CD14-positive monocyte (primary cell): ENCODE measurements at regions not wholly inside any gene's neighbourhood (a gene's known extent, or its start where the extent isn't known, plus 50 kb on each side); places are given as distances from the start of the nearest gene placed in this dataset.

ENCODE experiments used
- DNase-seq, 3 donors: peaks; one replicate each; pipeline ENCODE4 v3.0.0-alpha.2; 2011 to 2022
- H2AFZ ChIP-seq: 2 replicates; pipeline ENCODE4 v1.6.0; 2012; ENCODE audit warnings: mild to moderate bottlenecking, low read depth, low read length, inconsistent platforms; ENCODE audit not compliant: insufficient read depth, poor library complexity, severe bottlenecking
- H3K27ac ChIP-seq, 2 donors: 1 replicate in 1 of 2; 2 replicates in 1 of 2; pipeline ENCODE4 v1.5.1; 2012 to 2013; ENCODE audit warnings: low read length in 2 of 2, control low read depth in 1 of 2, inconsistent platforms in 1 of 2, low read depth in 1 of 2, mild to moderate bottlenecking in 1 of 2
- H3K27me3 ChIP-seq, 2 donors: one replicate each; pipeline versions ENCODE4 v1.6.0 to v1.6.1; 2011 to 2013; ENCODE audit warnings: low read length in 2 of 2; ENCODE audit not compliant: control insufficient read depth in 2 of 2, insufficient read depth in 2 of 2
- H3K36me3 ChIP-seq, 2 donors: replicated peaks in 1 of 2; 1 replicate in 1 of 2; 2 replicates in 1 of 2; pipeline versions ENCODE4 v1.5.1 to v1.6.1; 2012 to 2013; ENCODE audit warnings: low read length in 2 of 2, control low read depth in 1 of 2, inconsistent platforms in 1 of 2, mild to moderate bottlenecking in 1 of 2; ENCODE audit not compliant: insufficient read depth in 2 of 2, control insufficient read depth in 1 of 2
- H3K4me1 ChIP-seq, 2 donors: 1 replicate in 1 of 2; 2 replicates in 1 of 2; pipeline versions ENCODE4 v1.5.1 to v1.6.1; 2012 to 2013; ENCODE audit warnings: low read length in 2 of 2, control low read depth in 1 of 2, inconsistent platforms in 1 of 2, mild to moderate bottlenecking in 1 of 2, moderate library complexity in 1 of 2; ENCODE audit not compliant: insufficient read depth in 2 of 2, control insufficient read depth in 1 of 2
- H3K4me2 ChIP-seq: replicated peaks from 2 replicates; pipeline ENCODE3; 2012; ENCODE audit warnings: low read length, moderate library complexity, mild to moderate bottlenecking; ENCODE audit not compliant: poor library complexity, severe bottlenecking; ENCODE audit errors: extremely low read depth
- H3K4me3 ChIP-seq, 3 experiments: fragments of 200-600 bp in 1 of 3; sonication (generic) in 1 of 3; replicated peaks in 1 of 3; 1 replicate in 2 of 3; 2 replicates in 1 of 3; pipeline ENCODE4 v1.5.1; 2011 to 2013; ENCODE audit warnings: low read length in 3 of 3, mild to moderate bottlenecking in 3 of 3, control low read depth in 2 of 3, low read depth in 2 of 3, inconsistent platforms in 1 of 3, moderate library complexity in 1 of 3
- H3K79me2 ChIP-seq: 2 replicates; pipeline ENCODE4 v1.6.0; 2012; ENCODE audit warnings: mild to moderate bottlenecking, control low read depth, inconsistent platforms, low read length, moderate library complexity; ENCODE audit not compliant: insufficient read depth
- H3K9ac ChIP-seq: 2 replicates; pipeline ENCODE4 v1.6.0; 2017; ENCODE audit warnings: low read length, mild to moderate bottlenecking; ENCODE audit not compliant: insufficient read depth, poor library complexity, severe bottlenecking
- H3K9me3 ChIP-seq, 2 donors: replicated peaks in 1 of 2; 1 replicate in 1 of 2; 2 replicates in 1 of 2; pipeline versions ENCODE4 v1.5.1 to v1.6.1; 2012 to 2013; ENCODE audit warnings: low read length in 2 of 2, control low read depth in 1 of 2; ENCODE audit not compliant: control insufficient read depth in 1 of 2, insufficient read depth in 1 of 2
- H4K20me1 ChIP-seq: 2 replicates; pipeline ENCODE4 v1.6.0; 2012; ENCODE audit warnings: mild to moderate bottlenecking, low read length, control low read depth, moderate library complexity; ENCODE audit not compliant: insufficient read depth
- H3K27ac Mint-ChIP-seq, 7 donors: one replicate each; pipeline ENCODE4 v1.8.0; 2020; ENCODE audit warnings: mild to moderate bottlenecking in 7 of 7, mixed read lengths in 7 of 7, moderate library complexity in 6 of 7, inconsistent platforms in 2 of 7
- H3K27me3 Mint-ChIP-seq, 3 donors: one replicate each; pipeline ENCODE4 v1.8.0; 2021 to 2022; ENCODE audit warnings: low read depth in 3 of 3, mild to moderate bottlenecking in 3 of 3, mixed read lengths in 3 of 3, moderate library complexity in 3 of 3, inconsistent platforms in 1 of 3
- H3K36me3 Mint-ChIP-seq, 2 donors: one replicate each; pipeline ENCODE4 v1.8.0; 2020; ENCODE audit warnings: mixed read lengths in 2 of 2, inconsistent platforms in 1 of 2, mild to moderate bottlenecking in 1 of 2
- H3K4me1 Mint-ChIP-seq: one replicate; pipeline ENCODE4 v1.8.0; 2020; ENCODE audit warnings: mild to moderate bottlenecking, mixed read lengths
- H3K4me3 Mint-ChIP-seq, 2 donors: one replicate each; pipeline ENCODE4 v1.8.0; 2020; ENCODE audit warnings: mild to moderate bottlenecking in 2 of 2, mixed read lengths in 2 of 2, moderate library complexity in 1 of 2
- H3K9me3 Mint-ChIP-seq, 7 donors: one replicate each; pipeline ENCODE4 v1.8.0; 2020 to 2022; ENCODE audit warnings: mixed read lengths in 7 of 7, mild to moderate bottlenecking in 6 of 7, moderate library complexity in 6 of 7, inconsistent platforms in 2 of 7
- CTCF ChIP-seq: fragments of 200-600 bp; IDR thresholded peaks from one replicate; pipeline ENCODE4 v1.8.0; 2022; ENCODE audit warnings: antibody characterized with exemption, mild to moderate bottlenecking
- WGBS: methylation state at CpG from one replicate; pipeline ENCODE4 v1.1.5; 2013; ENCODE audit warnings: missing lambda C conversion rate; ENCODE audit not compliant: insufficient coverage; 5-methylcytosine and 5-hydroxymethylcytosine counted together
- intact Hi-C, 2 donors: fragments of 100-400 bp; cut with micrococcal nuclease; formaldehyde crosslinking; loops; one replicate each; pipeline versions ENCODE4 v1.15.0 to v1.15.1; 2023

- H3K27me3 Mint-ChIP-seq, result no peaks in the 10 kb centered on the region
- Histone ChIP-seq H4K20me1 (no peaks in the 10 kb centered on the region), H3K36me3 (no peaks in the 10 kb centered on the region), H3K4me3 (no peak overlapping the region), H3K27ac (no peak overlapping the region), H2AFZ (no peak overlapping the region), H3K4me2 (no peak overlapping the region), H3K9ac (no peak overlapping the region), H3K9me3 (peaks cover 0 to 3% of the 10 kb centered on the region in 2 donors), H3K27me3 (no peaks in the 10 kb centered on the region), H3K79me2 (no peaks in the 10 kb centered on the region), H3K4me1 (no peaks in the 10 kb centered on the region)
- 86% methylated on average over 1 of the region's 6 CpGs for WGBS
- no peaks in the 10 kb centered on the region for H3K36me3 Mint-ChIP-seq
- no peak overlapping the region for H3K4me3 Mint-ChIP-seq
- TF ChIP-seq CTCF, result no peak
- H3K4me1 Mint-ChIP-seq, result no peaks in the 10 kb centered on the region
- peaks cover 0 to 8% (median 3%) of the 10 kb centered on the region in 7 donors for H3K9me3 Mint-ChIP-seq
- no peak overlapping the region for H3K27ac Mint-ChIP-seq
- intact Hi-C loops, result no loop called here
- no peak for DNase-seq
Measured at GRCh38 chr3:21877214-21877754, 126.3 kb upstream of the ZNF385D start.

GRCh38 chr3:21879184-21879886 is 128.3 kb upstream of the ZNF385D start:
- Histone ChIP-seq H3K9me3 (peaks cover 0 to 3% of the 10 kb centered on the region in 2 donors), H3K79me2 (no peaks in the 10 kb centered on the region), H3K9ac (no peak overlapping the region), H3K27ac (no peak overlapping the region), H3K4me1 (no peaks in the 10 kb centered on the region), H4K20me1 (no peaks in the 10 kb centered on the region), H3K4me3 (no peak overlapping the region), H3K27me3 (no peaks in the 10 kb centered on the region), H2AFZ (no peak overlapping the region), H3K36me3 (no peaks in the 10 kb centered on the region), H3K4me2 (no peak overlapping the region)
- H3K4me1 Mint-ChIP-seq, result no peaks in the 10 kb centered on the region
- H3K27me3 Mint-ChIP-seq, result no peaks in the 10 kb centered on the region
- intact Hi-C loops, result no loop called here
- DNase-seq, result no peak
- H3K4me3 Mint-ChIP-seq, result no peak overlapping the region
- H3K36me3 Mint-ChIP-seq, result no peaks in the 10 kb centered on the region
- H3K27ac Mint-ChIP-seq, result no peak overlapping the region
- H3K9me3 Mint-ChIP-seq, result peaks cover 0 to 8% (median 3%) of the 10 kb centered on the region in 7 donors
- WGBS, result 100% methylated on average over 1 of the region's 7 CpGs
- TF ChIP-seq CTCF, result no peak
